ENCODE measurements at regions not wholly inside any gene's neighbourhood (a gene's known extent, or its start where the extent isn't known, plus 50 kb on each side); places are given as distances from the start of the nearest gene placed in this dataset.

DNA sequence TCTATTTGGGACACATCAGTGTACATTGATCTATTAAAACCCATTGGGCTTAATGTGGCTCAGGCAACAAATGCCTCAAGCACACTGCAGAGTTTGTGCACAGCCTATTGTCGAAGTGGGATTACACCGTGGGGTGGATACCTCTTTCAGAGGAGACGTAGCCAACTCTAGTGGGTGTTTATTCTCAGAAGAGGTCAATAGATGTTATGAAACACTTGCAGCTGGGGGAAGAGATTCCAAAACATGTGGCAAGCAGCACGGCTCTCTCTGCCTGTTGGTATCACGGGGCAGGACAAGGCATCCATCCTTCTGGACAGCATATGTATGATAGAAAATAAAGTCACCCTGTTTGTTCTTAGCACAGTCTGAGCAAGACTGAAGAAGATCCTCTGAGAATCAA is 121.4 kb upstream of the COPS8 start:
- Histone ChIP-seq H3K9ac (ENCODE audit: low read length) (no peak overlapping the region), H3K79me2 (ENCODE audit: control insufficient read depth, insufficient read depth, low read length) (no peaks in the 10 kb centered on the region), H3K4me3 (ENCODE audit: low read length) (no peak overlapping the region), H3K27me3 (ENCODE audit: insufficient read depth, low read length, poor library complexity) (no peaks in the 10 kb centered on the region), H3K18ac (ENCODE audit: low read length) (no peak overlapping the region), H3K23ac (ENCODE audit: low read length) (no peak overlapping the region), H3K79me1 (ENCODE audit: low read length) (no peaks in the 10 kb centered on the region), H2BK15ac (replicated peaks; ENCODE audit: low read depth) (no peak overlapping the region), H2BK5ac (ENCODE audit: low read length) (no peak overlapping the region), H2AK5ac (ENCODE audit: low read length) (peak overlapping the region; percentile 65), H3K4ac (ENCODE audit: low read depth, low read length) (no peak overlapping the region), H2BK120ac (ENCODE audit: low read depth, low read length) (no peak overlapping the region), H3K56ac (ENCODE audit: low read length) (no peak overlapping the region), H3K27ac (ENCODE audit: low read depth, low read length) (no peak overlapping the region), H3K4me1 (ENCODE audit: control insufficient read depth, low read depth, low read length) (no peaks in the 10 kb centered on the region), H4K5ac (ENCODE audit: low read length) (no peak overlapping the region), H3K4me2 (ENCODE audit: low read length) (no peak overlapping the region), H3K36me3 (ENCODE audit: control insufficient read depth, insufficient read depth, low read length) (no peaks in the 10 kb centered on the region), H4K8ac (ENCODE audit: low read depth, low read length) (no peak overlapping the region)
- no CpG with 5 or more reads among the region's 5 CpGs for WGBS (ENCODE audit: extremely low coverage, insufficient coverage, low lambda C conversion rate)
- DNase-seq, result no peak

DNA sequence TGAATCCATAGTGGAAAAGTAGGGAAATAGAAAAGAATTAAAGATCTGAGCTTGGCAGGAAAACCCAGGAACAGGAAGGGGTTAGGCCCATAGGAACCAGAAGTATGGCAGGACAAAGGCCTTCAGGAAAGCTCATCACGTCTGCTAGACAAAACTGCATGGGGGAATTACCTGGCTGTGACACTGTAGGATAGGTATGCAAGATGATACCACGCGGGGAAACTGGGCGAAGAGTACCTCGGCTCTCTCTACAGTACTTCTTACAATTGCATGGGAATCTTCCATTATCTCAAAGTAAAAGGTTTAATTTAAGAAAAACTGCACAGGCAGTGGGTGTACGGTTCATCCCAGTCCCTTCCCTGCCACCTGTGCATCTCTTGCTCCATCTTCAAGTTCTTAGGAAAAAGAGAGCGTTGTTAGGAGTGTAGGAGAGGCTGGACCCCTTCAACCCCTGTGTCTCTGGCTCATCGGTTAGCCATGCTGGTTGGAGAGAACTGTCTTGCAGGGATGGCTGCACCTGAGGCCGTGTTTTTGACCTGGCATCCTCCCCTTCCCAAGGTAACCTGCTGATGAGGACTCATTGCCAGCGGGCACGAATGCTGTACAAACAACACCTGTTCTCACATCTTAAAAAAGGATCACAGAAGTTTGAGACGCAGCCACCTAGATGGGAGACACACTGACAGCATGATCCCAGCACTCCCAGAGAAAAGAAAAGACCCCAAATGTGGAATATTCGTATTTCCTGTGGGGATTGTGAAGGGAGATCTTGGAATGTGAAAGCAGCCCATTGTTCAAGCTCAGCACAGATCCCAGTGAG is 120.5 kb upstream of the COPS8 start:
- Histone ChIP-seq H3K79me1 (ENCODE audit: low read length) (no peaks in the 10 kb centered on the region), H3K9ac (ENCODE audit: low read length) (no peak overlapping the region), H3K36me3 (ENCODE audit: control insufficient read depth, insufficient read depth, low read length) (no peaks in the 10 kb centered on the region), H2BK120ac (ENCODE audit: low read depth, low read length) (no peak overlapping the region), H2BK15ac (replicated peaks; ENCODE audit: low read depth) (no peak overlapping the region), H4K5ac (ENCODE audit: low read length) (no peak overlapping the region), H4K8ac (ENCODE audit: low read depth, low read length) (no peak overlapping the region), H3K4me3 (ENCODE audit: low read length) (no peak overlapping the region), H3K4ac (ENCODE audit: low read depth, low read length) (no peak overlapping the region), H3K18ac (ENCODE audit: low read length) (no peak overlapping the region), H2AK5ac (ENCODE audit: low read length) (peak overlapping the region; percentile 6), H3K27me3 (ENCODE audit: insufficient read depth, low read length, poor library complexity) (no peaks in the 10 kb centered on the region), H2BK5ac (ENCODE audit: low read length) (no peak overlapping the region), H3K27ac (ENCODE audit: low read depth, low read length) (no peak overlapping the region), H3K79me2 (ENCODE audit: control insufficient read depth, insufficient read depth, low read length) (no peaks in the 10 kb centered on the region), H3K4me1 (ENCODE audit: control insufficient read depth, low read depth, low read length) (no peaks in the 10 kb centered on the region), H3K56ac (ENCODE audit: low read length) (no peak overlapping the region), H3K23ac (ENCODE audit: low read length) (no peak overlapping the region), H3K4me2 (ENCODE audit: low read length) (no peak overlapping the region)
- no CpG with 5 or more reads among the region's 13 CpGs for WGBS (ENCODE audit: extremely low coverage, insufficient coverage, low lambda C conversion rate)
- peak; percentile 57 for DNase-seq

DNA sequence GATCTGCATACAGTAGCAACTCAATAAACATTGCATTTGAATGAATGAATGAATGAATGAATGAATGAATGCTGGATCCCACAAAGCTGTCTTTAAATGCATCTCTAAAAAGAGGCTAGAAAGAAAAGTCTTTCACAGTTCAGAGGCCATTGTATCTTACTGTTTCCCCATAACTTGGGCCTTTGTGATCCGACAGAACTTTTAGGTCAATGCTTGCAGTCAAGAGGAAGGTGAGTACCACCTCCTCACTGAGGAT is 119.9 kb upstream of the COPS8 start:
- no peak overlapping the region for H2AK5ac ChIP-seq (ENCODE audit: low read length)
- no peaks in the 10 kb centered on the region for H3K79me2 ChIP-seq (ENCODE audit: control insufficient read depth, insufficient read depth, low read length)
- no peaks in the 10 kb centered on the region for H3K4me1 ChIP-seq (ENCODE audit: control insufficient read depth, low read depth, low read length)
- no peaks in the 10 kb centered on the region for H3K27me3 ChIP-seq (ENCODE audit: insufficient read depth, low read length, poor library complexity)
- H3K56ac ChIP-seq (ENCODE audit: low read length), result no peak overlapping the region
- no CpG with 5 or more reads among the region's 1 CpG for WGBS (ENCODE audit: extremely low coverage, insufficient coverage, low lambda C conversion rate)
- H3K18ac ChIP-seq (ENCODE audit: low read length), result no peak overlapping the region
- H3K23ac ChIP-seq (ENCODE audit: low read length), result no peak overlapping the region
- no peak overlapping the region for H2BK5ac ChIP-seq (ENCODE audit: low read length)
- no peak overlapping the region for H4K5ac ChIP-seq (ENCODE audit: low read length)
- H2BK15ac ChIP-seq (replicated peaks; ENCODE audit: low read depth), result no peak overlapping the region
- no peak overlapping the region for H3K4me3 ChIP-seq (ENCODE audit: low read length)
- H3K79me1 ChIP-seq (ENCODE audit: low read length), result no peaks in the 10 kb centered on the region
- DNase-seq, result no peak
- H3K36me3 ChIP-seq (ENCODE audit: control insufficient read depth, insufficient read depth, low read length), result no peaks in the 10 kb centered on the region
- no peak overlapping the region for H3K4me2 ChIP-seq (ENCODE audit: low read length)
- H3K4ac ChIP-seq (ENCODE audit: low read depth, low read length), result no peak overlapping the region
- no peak overlapping the region for H3K27ac ChIP-seq (ENCODE audit: low read depth, low read length)
- H4K8ac ChIP-seq (ENCODE audit: low read depth, low read length), result no peak overlapping the region
- no peak overlapping the region for H2BK120ac ChIP-seq (ENCODE audit: low read depth, low read length)
- H3K9ac ChIP-seq (ENCODE audit: low read length), result no peak overlapping the region

DNA sequence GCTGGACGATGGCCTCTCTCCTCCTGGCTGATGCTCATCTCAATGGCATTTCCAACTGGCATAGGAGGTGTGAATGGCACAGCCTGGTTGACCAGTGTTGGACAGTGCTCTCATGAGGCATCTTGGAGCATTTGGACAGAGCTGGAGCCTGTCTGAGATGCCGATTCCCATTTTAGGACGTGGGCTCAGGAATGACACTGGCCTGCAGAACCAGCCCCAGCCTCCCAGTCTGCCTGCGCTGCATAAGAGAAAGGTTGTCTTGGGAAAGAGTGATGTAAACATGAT is 118.2 kb upstream of the COPS8 start:
- H3K4me1 ChIP-seq (ENCODE audit: control insufficient read depth, low read depth, low read length), result peaks cover 5% of the 10 kb centered on the region
- H2BK15ac ChIP-seq (replicated peaks; ENCODE audit: low read depth), result no peak overlapping the region
- no peak overlapping the region for H4K8ac ChIP-seq (ENCODE audit: low read depth, low read length)
- H2BK120ac ChIP-seq (ENCODE audit: low read depth, low read length), result no peak overlapping the region
- H3K9ac ChIP-seq (ENCODE audit: low read length), result no peak overlapping the region
- H3K4me2 ChIP-seq (ENCODE audit: low read length), result no peak overlapping the region
- H3K36me3 ChIP-seq (ENCODE audit: control insufficient read depth, insufficient read depth, low read length), result no peaks in the 10 kb centered on the region
- H3K4me3 ChIP-seq (ENCODE audit: low read length), result no peak overlapping the region
- H3K27ac ChIP-seq (ENCODE audit: low read depth, low read length), result no peak overlapping the region
- no peak overlapping the region for H3K23ac ChIP-seq (ENCODE audit: low read length)
- H3K56ac ChIP-seq (ENCODE audit: low read length), result no peak overlapping the region
- no peaks in the 10 kb centered on the region for H3K79me1 ChIP-seq (ENCODE audit: low read length)
- H3K4ac ChIP-seq (ENCODE audit: low read depth, low read length), result no peak overlapping the region
- no CpG with 5 or more reads among the region's 4 CpGs for WGBS (ENCODE audit: extremely low coverage, insufficient coverage, low lambda C conversion rate)
- DNase-seq, result no peak
- no peak overlapping the region for H2AK5ac ChIP-seq (ENCODE audit: low read length)
- no peak overlapping the region for H3K18ac ChIP-seq (ENCODE audit: low read length)
- H3K79me2 ChIP-seq (ENCODE audit: control insufficient read depth, insufficient read depth, low read length), result no peaks in the 10 kb centered on the region
- no peaks in the 10 kb centered on the region for H3K27me3 ChIP-seq (ENCODE audit: insufficient read depth, low read length, poor library complexity)
- no peak overlapping the region for H2BK5ac ChIP-seq (ENCODE audit: low read length)
- H4K5ac ChIP-seq (ENCODE audit: low read length), result no peak overlapping the region

DNA sequence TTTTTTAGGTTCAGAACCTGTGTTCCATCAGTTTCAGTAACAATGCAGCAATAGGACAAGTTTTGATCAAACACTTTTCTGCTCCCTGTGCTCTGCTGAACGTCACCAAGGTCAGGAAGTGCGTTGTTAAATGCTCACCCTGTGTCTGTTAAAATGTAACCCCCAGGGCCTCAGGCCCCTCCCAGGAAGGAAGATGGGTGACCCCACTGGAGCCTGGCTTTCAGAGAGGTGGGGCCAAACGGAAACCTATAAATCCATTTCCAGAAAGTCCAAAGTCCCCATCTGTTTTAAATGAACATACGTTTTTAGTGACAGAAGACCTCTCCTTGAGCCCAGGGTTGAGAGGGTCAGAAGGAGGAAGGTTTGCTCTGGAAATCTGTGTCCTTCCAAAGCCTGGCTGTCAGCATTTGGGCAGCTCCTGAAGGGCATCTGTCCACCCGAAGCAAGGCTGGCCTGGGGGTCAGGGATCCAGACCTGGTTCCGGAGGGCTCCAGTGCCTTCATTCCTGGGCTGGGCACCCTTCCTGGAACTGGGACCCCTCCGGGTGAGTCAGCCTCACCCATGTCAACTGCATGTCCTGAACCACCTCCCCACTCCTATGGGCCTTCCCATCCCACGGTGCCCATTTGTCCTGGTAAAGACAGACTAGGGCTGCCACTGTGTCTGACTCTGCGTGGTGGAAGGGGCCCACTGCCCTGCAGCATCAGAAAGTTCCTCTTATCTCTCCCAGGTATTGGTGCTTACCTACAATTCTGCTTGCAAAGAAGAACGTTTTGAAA is 117.4 kb upstream of the COPS8 start:
- no CpG with 5 or more reads among the region's 10 CpGs for WGBS (ENCODE audit: extremely low coverage, insufficient coverage, low lambda C conversion rate)
- no peak for DNase-seq

More for the DNA sequence above, 117.4 kb upstream of the COPS8 start:
- Histone ChIP-seq H2BK120ac (ENCODE audit: low read depth, low read length) (no peak overlapping the region), H3K79me2 (ENCODE audit: control insufficient read depth, insufficient read depth, low read length) (no peaks in the 10 kb centered on the region), H3K9ac (ENCODE audit: low read length) (no peak overlapping the region), H3K4me3 (ENCODE audit: low read length) (no peak overlapping the region), H3K56ac (ENCODE audit: low read length) (peak overlapping the region; percentile 10), H3K36me3 (ENCODE audit: control insufficient read depth, insufficient read depth, low read length) (no peaks in the 10 kb centered on the region), H2AK5ac (ENCODE audit: low read length) (no peak overlapping the region), H3K4ac (ENCODE audit: low read depth, low read length) (no peak overlapping the region), H3K4me1 (ENCODE audit: control insufficient read depth, low read depth, low read length) (peaks cover 8% of the 10 kb centered on the region), H3K18ac (ENCODE audit: low read length) (no peak overlapping the region), H3K27me3 (ENCODE audit: insufficient read depth, low read length, poor library complexity) (no peaks in the 10 kb centered on the region), H3K27ac (ENCODE audit: low read depth, low read length) (no peak overlapping the region), H2BK15ac (replicated peaks; ENCODE audit: low read depth) (no peak overlapping the region), H4K8ac (ENCODE audit: low read depth, low read length) (no peak overlapping the region), H3K23ac (ENCODE audit: low read length) (no peak overlapping the region), H3K4me2 (ENCODE audit: low read length) (no peak overlapping the region), H3K79me1 (ENCODE audit: low read length) (no peaks in the 10 kb centered on the region), H4K5ac (ENCODE audit: low read length) (no peak overlapping the region), H2BK5ac (ENCODE audit: low read length) (no peak overlapping the region)

All from mesendoderm (in vitro differentiated cells).